Transverse colon (tissue), 3 donors: ENCODE measurements at regions not wholly inside any gene's neighbourhood (a gene's known extent, or its start where the extent isn't known, plus 50 kb on each side); places are given as distances from the start of the nearest gene placed in this dataset.

Experiments used
- POLR2A ChIP-seq: fragments of 450-650 bp; IDR thresholded peaks from one replicate; pipeline ENCODE4 v1.6.1; 2016; ENCODE audit warnings: antibody characterized with exemption, mild to moderate bottlenecking, moderate library complexity
- TF ChIP-seq, protein P1 (sequence below), 5 experiments: fragments of 200-600 bp in 3 of 5; fragments of 450-650 bp in 2 of 5; sonication (generic) in 3 of 5; IDR thresholded peaks; 1 replicate in 2 of 5; 2 replicates in 3 of 5; pipeline ENCODE4 v1.5.1; 2016 to 2017; ENCODE audit warnings: antibody characterized with exemption in 5 of 5, inconsistent platforms in 3 of 5, mild to moderate bottlenecking in 2 of 5, moderate library complexity in 1 of 5

DNA sequence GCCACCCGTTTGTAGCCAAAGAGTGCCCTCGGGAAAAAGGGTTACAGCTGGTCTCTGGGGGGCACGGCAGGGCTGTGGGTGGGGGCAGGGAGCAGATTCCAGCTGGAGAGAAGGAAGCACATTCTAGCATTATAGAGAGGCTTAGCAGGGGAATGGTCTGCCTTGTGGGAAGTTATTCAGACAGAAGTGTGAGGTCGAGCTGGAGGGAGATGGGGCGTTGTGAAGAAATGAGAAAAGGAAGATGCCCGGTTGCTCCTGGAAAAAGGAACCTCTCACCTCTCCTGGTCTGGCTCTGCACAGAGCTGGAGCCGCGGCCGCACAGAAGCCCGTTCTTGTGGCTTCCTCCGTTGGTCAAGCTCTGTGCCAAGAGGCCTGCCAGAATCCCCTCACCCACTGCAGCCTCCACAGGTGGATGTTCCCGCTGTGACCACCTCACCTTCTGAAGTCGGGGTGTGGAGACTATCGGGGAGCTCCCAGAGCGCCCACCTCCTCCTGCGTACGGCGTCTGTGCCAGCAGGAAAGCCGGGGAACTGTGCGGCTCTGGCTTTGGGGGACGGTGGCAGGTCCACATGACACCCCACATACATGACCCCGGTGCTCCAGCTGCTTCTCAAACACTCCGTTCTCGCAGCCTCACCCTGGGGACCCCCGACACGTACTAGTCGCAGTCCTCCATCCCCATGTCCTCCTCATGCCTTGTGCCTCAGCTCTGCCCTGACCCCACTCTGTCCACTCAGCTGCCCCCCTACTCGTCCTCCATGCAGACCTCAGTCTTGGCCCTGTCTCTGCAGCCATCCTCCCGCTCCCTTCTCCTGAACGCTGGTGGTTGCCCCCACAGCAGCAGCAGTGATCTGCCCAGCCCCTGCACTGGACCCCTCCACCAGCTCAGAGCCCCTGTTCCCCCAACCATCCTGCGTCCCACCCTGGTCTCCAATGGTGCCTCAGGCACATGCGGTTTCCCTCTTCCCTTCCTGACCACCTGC, 52.2 kb upstream of the HGFAC start:
- TF ChIP-seq, protein P1, sequence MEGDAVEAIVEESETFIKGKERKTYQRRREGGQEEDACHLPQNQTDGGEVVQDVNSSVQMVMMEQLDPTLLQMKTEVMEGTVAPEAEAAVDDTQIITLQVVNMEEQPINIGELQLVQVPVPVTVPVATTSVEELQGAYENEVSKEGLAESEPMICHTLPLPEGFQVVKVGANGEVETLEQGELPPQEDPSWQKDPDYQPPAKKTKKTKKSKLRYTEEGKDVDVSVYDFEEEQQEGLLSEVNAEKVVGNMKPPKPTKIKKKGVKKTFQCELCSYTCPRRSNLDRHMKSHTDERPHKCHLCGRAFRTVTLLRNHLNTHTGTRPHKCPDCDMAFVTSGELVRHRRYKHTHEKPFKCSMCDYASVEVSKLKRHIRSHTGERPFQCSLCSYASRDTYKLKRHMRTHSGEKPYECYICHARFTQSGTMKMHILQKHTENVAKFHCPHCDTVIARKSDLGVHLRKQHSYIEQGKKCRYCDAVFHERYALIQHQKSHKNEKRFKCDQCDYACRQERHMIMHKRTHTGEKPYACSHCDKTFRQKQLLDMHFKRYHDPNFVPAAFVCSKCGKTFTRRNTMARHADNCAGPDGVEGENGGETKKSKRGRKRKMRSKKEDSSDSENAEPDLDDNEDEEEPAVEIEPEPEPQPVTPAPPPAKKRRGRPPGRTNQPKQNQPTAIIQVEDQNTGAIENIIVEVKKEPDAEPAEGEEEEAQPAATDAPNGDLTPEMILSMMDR (IDR thresholded peaks at IDR 0.05) = no peak
- no peak for TF ChIP-seq POLR2A
